OCI-LY7 (cell line): ENCODE measurements at regions not wholly inside any gene's neighbourhood (a gene's known extent, or its start where the extent isn't known, plus 50 kb on each side); places are given as distances from the start of the nearest gene placed in this dataset.

Experiments
- CTCF ChIP-seq: fragments of 200-600 bp; sonication (generic); conservative IDR thresholded peaks from 2 replicates; pipeline ENCODE4 v1.5.1; 2014; ENCODE audit warnings: mild to moderate bottlenecking, antibody characterized with exemption, low read length, moderate library complexity, mixed read lengths
- EZH2phosphoT487 ChIP-seq: fragments of 200-600 bp; sonication (generic); IDR thresholded peaks from 2 replicates; pipeline ENCODE4 v1.6.1; 2018; ENCODE audit warnings: low read depth, borderline replicate concordance, mild to moderate bottlenecking, mixed run types, antibody characterized with exemption, low read length, moderate library complexity, mixed read lengths

GRCh38 chr1:229017091-229017490 is 253.8 kb upstream of the RAB4A start:
- no peak for TF ChIP-seq CTCF
- TF ChIP-seq EZH2phosphoT487: no peak
